NCI-H1436 (cell line): ENCODE measurements at regions not wholly inside any gene's neighbourhood (a gene's known extent, or its start where the extent isn't known, plus 50 kb on each side); places are given as distances from the start of the nearest gene placed in this dataset.
A peak's percentile ranks its signal among the peaks of the same experiment; 100 is the strongest.

Source experiments
- DNase-seq: peaks from one replicate; lab custom pipeline; 2025; lab: John Stamatoyannopoulos, UW

GRCh38 chr3:147851062-147851461, 441.9 kb downstream of the ZIC1 start:
- no peak for DNase-seq

DNA sequence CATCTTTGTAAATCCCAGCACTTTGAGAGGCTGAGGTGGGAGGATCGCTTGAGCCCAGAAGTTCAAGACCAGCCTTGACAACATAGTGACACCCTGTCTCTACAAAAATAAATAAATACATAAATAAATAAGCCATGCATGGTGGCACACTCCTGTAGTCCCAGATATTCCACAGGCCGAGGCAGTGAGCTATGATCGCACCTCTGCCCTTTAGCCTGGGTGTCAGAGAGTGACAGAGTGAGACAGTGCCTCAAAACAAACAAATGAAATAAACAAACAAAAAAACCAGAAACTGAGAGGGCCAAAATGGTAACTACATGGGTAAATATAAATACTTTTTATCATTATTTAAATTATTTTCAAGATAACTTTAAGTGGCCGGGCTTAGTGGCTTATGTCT, 445.4 kb downstream of the ZIC1 start:
- DNase-seq, result no peak

DNA sequence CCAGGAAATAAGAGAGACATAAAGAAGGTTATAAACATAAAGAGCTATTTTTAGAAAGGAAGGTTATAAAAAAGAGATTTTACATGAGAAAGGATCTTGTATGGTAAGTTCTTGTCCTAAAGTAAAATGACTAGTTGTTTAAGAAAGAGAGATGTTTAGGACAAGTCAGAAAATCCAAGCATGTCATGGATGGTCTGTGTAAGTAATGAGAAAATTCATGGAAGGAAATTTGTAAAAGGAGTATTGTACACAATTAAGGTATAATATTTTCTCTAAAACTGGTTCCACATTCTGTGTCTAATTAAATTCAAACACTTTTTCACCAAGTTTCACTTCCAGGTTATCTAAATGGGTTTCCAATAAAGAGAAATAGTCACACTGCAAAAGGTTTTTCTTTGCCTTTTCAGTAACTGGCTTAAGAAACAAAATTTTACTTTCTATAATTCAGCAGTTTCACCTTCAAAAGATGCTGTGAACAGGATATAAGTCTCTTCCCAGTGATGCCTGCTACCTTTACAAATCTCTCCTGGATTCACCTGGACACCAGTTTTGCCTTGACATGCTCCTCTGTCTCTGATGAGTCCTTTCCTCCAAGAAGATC, 455.7 kb downstream of the ZIC1 start:
- no peak for DNase-seq

DNA sequence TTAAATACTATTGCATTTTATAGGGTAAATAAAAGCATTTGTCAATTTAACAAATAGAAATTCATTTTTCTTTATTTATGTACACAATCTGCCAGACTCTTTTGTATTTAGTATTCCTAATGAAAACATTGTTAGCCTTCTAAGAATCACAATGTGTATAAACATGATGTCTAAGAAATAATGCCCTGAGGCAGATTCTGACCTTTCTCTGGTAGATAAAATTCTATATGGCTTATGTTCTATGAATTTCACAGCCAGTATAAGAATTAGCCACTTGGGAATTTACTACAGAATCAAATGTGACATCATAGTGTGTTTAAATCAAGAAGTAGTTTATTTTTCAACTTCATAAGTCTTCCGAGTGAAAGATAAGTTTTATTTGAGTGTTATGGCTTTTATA, 457.4 kb downstream of the ZIC1 start:
- no peak for DNase-seq

DNA sequence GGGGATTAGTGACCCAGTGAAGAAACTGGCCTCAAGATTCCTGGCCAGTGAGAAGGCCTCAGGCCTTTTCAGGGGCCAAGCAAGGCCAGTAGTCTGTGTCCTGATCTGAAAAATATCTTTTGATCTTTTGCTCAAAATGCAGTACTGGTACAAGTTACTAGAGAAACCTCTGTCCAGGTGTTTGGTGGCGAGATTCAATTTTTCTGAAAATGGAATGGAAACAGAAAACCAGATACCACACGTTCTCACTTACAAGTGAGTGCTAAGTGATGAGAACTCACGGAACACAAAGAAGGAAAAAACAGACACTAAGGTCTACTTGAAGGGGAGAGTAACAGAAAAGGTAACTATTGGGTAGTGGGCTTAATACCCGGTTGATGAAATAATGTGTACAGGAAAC, 463.4 kb downstream of the ZIC1 start:
- DNase-seq, result no peak

DNA sequence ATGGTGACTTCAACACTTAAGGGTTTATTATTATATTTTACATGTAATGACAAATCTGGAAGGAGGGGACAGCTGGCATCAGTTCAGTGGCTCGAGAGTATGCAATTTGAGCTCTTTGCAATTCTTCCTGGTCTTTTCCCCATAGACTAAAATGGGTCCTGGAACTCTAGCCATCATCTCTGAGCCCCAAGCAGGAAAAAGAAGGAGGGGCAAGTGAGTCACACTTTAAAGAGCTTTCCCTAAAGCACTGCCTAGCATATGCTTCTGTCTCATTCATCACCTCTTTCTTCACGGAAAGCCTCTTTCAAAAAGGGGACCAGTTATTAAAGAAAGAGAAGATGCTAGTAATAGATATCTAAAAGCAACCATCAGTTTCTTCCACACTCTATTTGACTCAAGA, 466.3 kb downstream of the ZIC1 start:
- DNase-seq, result no peak

DNA sequence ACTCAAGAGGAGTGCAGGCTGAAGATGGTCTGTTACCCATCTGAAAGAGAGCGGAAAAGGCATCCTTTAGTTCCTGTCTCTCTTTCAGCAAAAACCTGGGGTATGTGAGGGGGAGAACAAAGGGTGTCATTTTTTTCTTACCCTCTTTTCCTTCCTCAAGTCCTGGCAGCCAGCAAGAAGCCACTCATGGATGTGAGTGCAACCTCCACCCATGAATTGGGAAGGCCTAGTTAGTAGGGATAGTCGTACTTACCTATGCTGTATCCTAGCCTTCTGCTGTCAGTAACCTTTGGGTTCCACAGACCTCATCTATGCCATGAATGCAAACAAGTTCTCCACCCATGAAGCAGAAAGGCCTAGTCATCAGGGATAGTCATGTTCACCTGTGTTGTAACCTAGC, 472.8 kb downstream of the ZIC1 start:
- DNase-seq, result no peak

DNA sequence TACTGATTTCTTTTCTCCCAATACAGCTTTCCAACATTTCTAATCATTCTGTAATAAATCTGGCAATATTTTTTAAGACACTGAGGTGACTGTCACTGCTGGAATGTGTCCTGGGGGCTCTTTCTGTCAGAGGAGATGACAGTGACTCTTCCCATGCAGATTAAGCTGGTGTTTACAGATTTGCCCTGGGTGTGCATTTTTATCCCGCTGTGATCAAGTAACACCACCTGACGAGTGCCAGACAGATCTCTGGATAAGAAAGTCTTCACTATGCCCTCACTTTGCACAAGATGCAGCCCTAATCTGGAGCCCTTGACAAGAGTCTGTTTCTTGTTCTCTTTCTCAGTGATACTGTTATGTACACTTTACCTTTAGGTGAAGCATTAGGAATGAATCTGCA, 477.7 kb downstream of the ZIC1 start:
- no peak for DNase-seq

- DNase-seq, result no peak
Observed at GRCh38 chr3:147887797-147888196, 478.6 kb downstream of the ZIC1 start.

- DNase-seq, result no peak
Observed at GRCh38 chr3:147890114-147890513, 480.9 kb downstream of the ZIC1 start.

- DNase-seq, result no peak
Observed at GRCh38 chr3:147895509-147895908, 486.3 kb downstream of the ZIC1 start.

DNA sequence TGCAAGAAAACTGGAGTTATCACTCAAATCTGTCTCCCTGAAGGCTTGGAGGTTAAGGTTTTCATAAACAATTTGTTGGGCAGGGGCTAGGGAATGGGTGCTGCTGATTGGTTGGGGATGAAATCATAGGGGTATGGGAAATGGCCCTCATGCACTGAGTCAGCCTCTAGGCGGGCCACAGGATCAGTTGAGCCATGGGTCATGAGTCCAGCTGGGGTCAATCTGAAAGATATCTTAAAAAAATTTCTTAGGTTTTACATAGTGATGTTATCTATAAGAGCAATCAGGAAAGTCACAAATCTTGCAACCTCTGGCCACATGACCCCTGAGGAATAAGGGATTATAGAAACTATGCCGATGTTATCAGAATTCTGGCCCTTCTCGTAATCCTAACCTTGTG, 491.7 kb downstream of the ZIC1 start:
- DNase-seq, result no peak

DNA sequence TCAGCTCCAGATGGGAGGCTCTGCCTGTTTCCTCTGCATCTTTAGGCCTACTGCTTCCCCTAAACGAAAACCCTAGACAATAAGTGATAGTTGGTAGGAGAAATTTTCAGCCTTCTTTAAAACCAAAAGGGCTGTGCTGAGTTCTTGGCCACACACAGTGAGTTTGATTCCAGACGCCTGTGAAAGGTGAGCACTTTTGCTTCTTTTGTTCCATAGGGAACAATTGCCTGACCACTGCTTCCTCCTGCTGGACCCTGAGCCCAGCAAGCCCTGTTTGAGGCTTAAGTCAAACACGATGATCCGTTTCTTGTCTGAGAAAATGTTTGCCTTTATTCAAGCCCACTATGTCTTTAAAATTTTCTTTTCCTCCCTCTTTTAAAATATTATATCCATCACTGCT, 493.9 kb downstream of the ZIC1 start:
- no peak for DNase-seq

GRCh38 chr3:147904421-147904820, 495.3 kb downstream of the ZIC1 start:
- no peak for DNase-seq

- no peak for DNase-seq
Observed at GRCh38 chr3:147906285-147906684, 497.1 kb downstream of the ZIC1 start.

DNA sequence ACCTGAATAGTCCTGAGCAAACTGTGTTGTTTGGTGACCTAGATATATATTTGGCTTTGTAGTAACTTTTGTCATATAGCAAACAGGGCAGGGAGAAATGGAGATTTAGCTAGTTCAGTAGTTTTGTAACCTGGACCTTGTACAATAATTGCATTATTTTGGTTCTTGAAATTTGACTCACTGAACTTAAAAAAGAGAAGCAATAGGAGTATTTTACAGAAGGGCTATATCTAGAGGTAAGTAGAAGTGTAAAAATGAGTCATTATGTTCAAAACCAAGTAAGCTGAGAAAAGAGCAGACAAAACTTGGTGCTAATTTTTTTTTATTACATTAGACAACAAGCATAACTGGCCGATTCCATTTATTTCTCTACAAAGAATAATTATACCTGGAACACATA, 505.4 kb downstream of the ZIC1 start:
- no peak for DNase-seq

- no peak for DNase-seq
Observed at GRCh38 chr3:147915057-147915456, 505.9 kb downstream of the ZIC1 start.

GRCh38 chr3:147919496-147919895, 510.3 kb downstream of the ZIC1 start:
- DNase-seq, result no peak

- DNase-seq, result no peak
Observed at GRCh38 chr3:147921051-147921450, 511.9 kb downstream of the ZIC1 start.

DNA sequence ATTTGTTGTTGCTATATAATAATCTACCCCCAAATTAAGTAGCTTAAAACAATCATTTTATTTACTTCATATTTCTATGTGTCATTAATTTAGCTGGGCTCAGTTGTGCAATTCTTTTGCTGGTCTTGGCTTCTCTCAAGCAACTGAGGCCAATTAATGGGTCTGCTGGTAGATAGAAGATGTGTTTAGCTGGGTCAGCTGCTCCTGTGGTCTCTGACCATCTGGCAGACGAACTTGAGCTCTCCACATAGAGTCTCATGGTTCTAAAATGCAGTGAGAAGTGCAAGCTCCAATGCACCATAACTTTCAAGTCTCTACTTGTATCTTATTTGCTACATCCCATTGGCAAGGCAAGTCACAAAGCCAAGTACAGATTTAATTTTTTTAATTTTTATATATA, 515.6 kb downstream of the ZIC1 start:
- no peak for DNase-seq

GRCh38 chr3:147925272-147925671, 516.1 kb downstream of the ZIC1 start:
- DNase-seq, result no peak

DNA sequence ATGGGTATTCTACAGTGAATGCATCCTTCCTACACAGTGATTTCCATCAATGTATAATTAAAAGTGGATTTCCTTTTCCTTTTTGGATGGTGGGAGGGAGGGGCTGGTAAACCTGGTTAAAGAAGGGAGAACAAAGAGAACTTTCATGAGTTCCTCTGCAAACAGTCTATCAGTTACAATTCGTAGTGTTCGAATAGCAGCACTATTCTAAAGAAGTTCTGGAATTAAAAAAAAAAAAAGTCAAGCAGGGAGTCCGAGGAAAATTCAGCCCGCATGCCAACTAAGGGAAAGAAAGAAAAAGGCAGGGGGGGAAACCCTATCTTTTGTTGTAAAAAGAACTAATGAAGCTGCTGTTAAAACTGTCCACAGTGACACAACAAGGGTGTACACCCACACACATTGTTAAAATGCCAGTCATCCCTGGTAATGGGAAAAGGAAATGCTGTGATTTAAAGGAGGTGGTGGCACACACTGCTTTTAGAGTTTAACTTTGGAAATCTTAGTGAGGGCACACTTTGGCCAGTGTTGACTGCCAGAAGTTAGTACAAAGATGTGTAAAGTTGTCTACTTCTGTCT, 521.2 kb downstream of the ZIC1 start:
- DNase-seq, result no peak

- peak; percentile 90 for DNase-seq
Observed at GRCh38 chr3:147934451-147935180, 525.5 kb downstream of the ZIC1 start.

GRCh38 chr3:147937341-147937740, 528.2 kb downstream of the ZIC1 start:
- DNase-seq, result no peak
